Vagina (tissue), 2 donors: ENCODE measurements at regions not wholly inside any gene's neighbourhood (a gene's known extent, or its start where the extent isn't known, plus 50 kb on each side); places are given as distances from the start of the nearest gene placed in this dataset.

ENCODE experiments used
- POLR2A ChIP-seq, 2 donors: fragments of 450-650 bp; IDR thresholded peaks; one replicate each; pipeline ENCODE4 v1.6.1; 2017; ENCODE audit warnings: antibody characterized with exemption in 2 of 2, mild to moderate bottlenecking in 2 of 2, moderate library complexity in 2 of 2
- TF ChIP-seq, protein P1 (sequence below), 3 experiments: fragments of 450-650 bp in 2 of 3; fragments of 200-600 bp in 1 of 3; sonication (generic) in 1 of 3; IDR thresholded peaks; one replicate each; pipeline ENCODE4 v1.5.1; 2017 to 2019; ENCODE audit warnings: antibody characterized with exemption in 3 of 3, mild to moderate bottlenecking in 2 of 3, moderate library complexity in 2 of 3

DNA sequence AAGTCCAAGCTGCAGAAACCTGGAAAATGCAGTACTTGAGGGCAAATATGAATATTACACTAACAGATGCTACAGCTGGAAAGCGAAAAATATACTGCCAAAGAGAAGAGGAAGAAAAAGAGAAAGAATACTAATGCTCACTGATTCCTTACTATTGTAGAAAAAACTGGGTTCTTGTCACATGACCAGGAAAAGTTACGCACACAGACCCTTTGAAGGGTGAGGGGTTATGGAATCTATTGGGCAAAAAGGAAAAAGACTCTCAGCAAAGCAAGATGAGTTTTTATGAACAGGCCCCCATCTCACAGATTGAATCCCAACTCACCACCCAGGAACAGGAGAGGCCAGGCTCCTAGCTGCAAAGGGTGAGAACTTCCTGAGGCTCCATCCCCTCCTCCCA lies 228.1 kb upstream of the KLF14 start:
- TF ChIP-seq, protein P1, sequence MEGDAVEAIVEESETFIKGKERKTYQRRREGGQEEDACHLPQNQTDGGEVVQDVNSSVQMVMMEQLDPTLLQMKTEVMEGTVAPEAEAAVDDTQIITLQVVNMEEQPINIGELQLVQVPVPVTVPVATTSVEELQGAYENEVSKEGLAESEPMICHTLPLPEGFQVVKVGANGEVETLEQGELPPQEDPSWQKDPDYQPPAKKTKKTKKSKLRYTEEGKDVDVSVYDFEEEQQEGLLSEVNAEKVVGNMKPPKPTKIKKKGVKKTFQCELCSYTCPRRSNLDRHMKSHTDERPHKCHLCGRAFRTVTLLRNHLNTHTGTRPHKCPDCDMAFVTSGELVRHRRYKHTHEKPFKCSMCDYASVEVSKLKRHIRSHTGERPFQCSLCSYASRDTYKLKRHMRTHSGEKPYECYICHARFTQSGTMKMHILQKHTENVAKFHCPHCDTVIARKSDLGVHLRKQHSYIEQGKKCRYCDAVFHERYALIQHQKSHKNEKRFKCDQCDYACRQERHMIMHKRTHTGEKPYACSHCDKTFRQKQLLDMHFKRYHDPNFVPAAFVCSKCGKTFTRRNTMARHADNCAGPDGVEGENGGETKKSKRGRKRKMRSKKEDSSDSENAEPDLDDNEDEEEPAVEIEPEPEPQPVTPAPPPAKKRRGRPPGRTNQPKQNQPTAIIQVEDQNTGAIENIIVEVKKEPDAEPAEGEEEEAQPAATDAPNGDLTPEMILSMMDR (IDR thresholded peaks at IDR 0.05), result no peak
- TF ChIP-seq POLR2A (IDR thresholded peaks at IDR 0.05), result no peak
